Thoracic aorta (tissue), 2 donors: ENCODE measurements at regions not wholly inside any gene's neighbourhood (a gene's known extent, or its start where the extent isn't known, plus 50 kb on each side); places are given as distances from the start of the nearest gene placed in this dataset.

Experiments
- ATAC-seq: fragments of 150-250 bp; one replicate; pipeline ENCODE4 v1.8.0; 2017; ENCODE audit warnings: low read depth; ENCODE audit not compliant: insufficient number of reproducible peaks, low FRiP score
- DNase-seq: peaks from one replicate; pipeline ENCODE4 v3.0.0-alpha.2; 2020; ENCODE audit warnings: low spot score
- H3K27ac ChIP-seq, 2 donors: fragments of 200-600 bp; sonication (generic); 1 replicate in 1 of 2; 2 replicates in 1 of 2; pipeline ENCODE4 v1.5.1; 2016; ENCODE audit warnings: mild to moderate bottlenecking in 2 of 2, moderate library complexity in 2 of 2
- H3K27me3 ChIP-seq: fragments of 200-600 bp; sonication (generic); replicated peaks from 2 replicates; pipeline ENCODE4 v1.6.0; 2016; ENCODE audit warnings: mild to moderate bottlenecking; ENCODE audit not compliant: insufficient read depth
- H3K36me3 ChIP-seq: fragments of 200-600 bp; sonication (generic); one replicate; pipeline ENCODE4 v1.5.1; 2016
- H3K4me1 ChIP-seq, 2 donors: fragments of 200-600 bp; sonication (generic); 1 replicate in 1 of 2; 2 replicates in 1 of 2; pipeline versions ENCODE4 v1.5.1 to v1.6.0; 2016; ENCODE audit warnings: low read depth in 2 of 2, mild to moderate bottlenecking in 1 of 2; ENCODE audit not compliant: control insufficient read depth in 1 of 2
- H3K4me3 ChIP-seq: fragments of 200-600 bp; sonication (generic); 2 replicates; pipeline ENCODE4 v1.5.1; 2016; ENCODE audit warnings: mild to moderate bottlenecking
- H3K9me3 ChIP-seq: fragments of 200-600 bp; sonication (generic); 2 replicates; pipeline ENCODE4 v1.5.1; 2016
- CTCF ChIP-seq: fragments of 200-600 bp; sonication (generic); IDR thresholded peaks from one replicate; pipeline ENCODE4 v1.5.1; 2019; ENCODE audit warnings: antibody characterized with exemption

- Histone ChIP-seq H3K4me1 (no peaks in the 10 kb centered on the region), H3K9me3 (no peaks in the 10 kb centered on the region), H3K27ac (no peak overlapping the region), H3K36me3 (no peaks in the 10 kb centered on the region), H3K27me3 (no peaks in the 10 kb centered on the region), H3K4me3 (no peak overlapping the region)
- no peak for ATAC-seq
- TF ChIP-seq CTCF, result no peak
- no peak for DNase-seq
These were observed 444.0 kb upstream of the ZWINT start for GRCh38 chr10:56805022-56805421.

- ATAC-seq (no peak), DNase-seq (no peak)
- Histone ChIP-seq H3K4me3 (no peak overlapping the region), H3K27me3 (no peaks in the 10 kb centered on the region), H3K4me1 (no peaks in the 10 kb centered on the region), H3K27ac (no peak overlapping the region), H3K36me3 (no peaks in the 10 kb centered on the region), H3K9me3 (no peaks in the 10 kb centered on the region)
- TF ChIP-seq CTCF, result no peak
These were observed 424.2 kb upstream of the ZWINT start for GRCh38 chr10:56785292-56785691.

DNA sequence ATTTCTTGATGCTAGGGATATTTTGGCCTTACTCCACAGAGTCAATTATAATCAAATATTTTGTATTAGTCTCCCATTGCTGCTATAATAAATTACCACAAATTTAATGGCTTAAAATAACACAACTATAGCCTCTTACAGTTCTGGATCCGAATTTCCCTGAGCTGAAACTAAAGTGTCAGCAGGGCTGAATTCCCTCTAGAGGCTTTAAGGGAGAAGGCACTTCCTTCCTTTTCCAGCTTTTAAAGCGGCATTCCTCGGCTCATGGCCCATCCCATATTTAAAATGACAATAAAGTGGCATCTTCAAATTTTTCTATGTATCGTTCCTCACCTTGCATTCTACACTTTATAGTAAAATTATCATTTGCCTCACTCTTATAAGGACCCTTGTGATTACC lies 421.4 kb upstream of the ZWINT start:
- H3K4me1 ChIP-seq, result no peaks in the 10 kb centered on the region
- ATAC-seq (no peak), DNase-seq (no peak)
- H3K27me3 ChIP-seq, result no peaks in the 10 kb centered on the region
- no peaks in the 10 kb centered on the region for H3K36me3 ChIP-seq
- TF ChIP-seq CTCF, result no peak
- no peak overlapping the region for H3K27ac ChIP-seq
- H3K9me3 ChIP-seq, result no peaks in the 10 kb centered on the region
- H3K4me3 ChIP-seq, result no peak overlapping the region

DNA sequence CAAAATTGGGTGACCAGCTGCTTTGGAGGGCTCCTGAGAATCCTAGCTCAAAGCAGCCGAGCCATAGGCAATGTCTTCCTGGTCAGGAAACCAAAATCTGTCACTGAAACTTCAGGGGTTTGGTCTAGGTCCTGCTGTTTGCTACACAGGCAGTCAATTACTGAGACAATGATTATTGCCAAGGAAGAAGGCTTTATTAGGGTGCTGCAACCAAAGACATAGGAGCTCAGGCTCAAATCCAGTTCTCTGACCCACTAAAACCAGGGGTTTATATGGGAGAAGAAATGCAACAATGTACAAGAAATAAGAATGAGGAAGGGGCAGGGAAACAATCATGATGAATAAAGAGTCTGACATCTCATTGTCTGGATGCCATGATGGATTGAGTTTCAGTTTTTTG lies 410.3 kb upstream of the ZWINT start:
- no peak overlapping the region for H3K27ac ChIP-seq
- H3K27me3 ChIP-seq, result no peaks in the 10 kb centered on the region
- no peaks in the 10 kb centered on the region for H3K4me1 ChIP-seq
- no peak for DNase-seq
- H3K4me3 ChIP-seq, result no peak overlapping the region
- ATAC-seq, result no peak
- no peaks in the 10 kb centered on the region for H3K36me3 ChIP-seq
- H3K9me3 ChIP-seq, result no peaks in the 10 kb centered on the region
- TF ChIP-seq CTCF, result no peak

DNA sequence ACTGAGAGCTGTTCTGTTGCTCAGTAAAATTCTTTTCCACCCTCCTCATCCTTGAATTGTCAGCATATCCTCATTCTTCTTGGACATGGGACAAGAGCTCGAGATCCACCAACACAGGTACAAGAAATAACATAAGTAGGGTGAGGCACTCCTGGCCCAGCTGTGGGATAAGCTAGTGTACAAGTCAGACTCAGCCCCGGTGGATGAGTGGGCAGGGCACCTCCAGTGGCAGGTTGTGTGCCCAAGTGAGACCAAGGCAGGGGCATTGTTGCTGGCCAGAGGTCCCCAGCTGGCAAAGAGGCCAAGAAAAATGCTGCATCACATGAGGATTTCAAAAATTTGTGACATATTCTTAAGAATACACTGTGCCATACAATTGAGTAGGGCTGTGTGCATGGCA lies 402.0 kb upstream of the ZWINT start:
- H3K27me3 ChIP-seq, result no peaks in the 10 kb centered on the region
- ATAC-seq, result no peak
- no peak overlapping the region for H3K4me3 ChIP-seq
- H3K4me1 ChIP-seq, result no peaks in the 10 kb centered on the region
- no peak for TF ChIP-seq CTCF
- no peak overlapping the region for H3K27ac ChIP-seq
- H3K36me3 ChIP-seq, result no peaks in the 10 kb centered on the region
- no peaks in the 10 kb centered on the region for H3K9me3 ChIP-seq
- DNase-seq, result no peak
